Lower lobe of right lung (tissue), 2 donors: ENCODE measurements at regions not wholly inside any gene's neighbourhood (a gene's known extent, or its start where the extent isn't known, plus 50 kb on each side); places are given as distances from the start of the nearest gene placed in this dataset.

Experiments used
- ATAC-seq, 2 donors: fragments of 200-7000 bp; cut with Tn5 transposase; one replicate each; pipeline ENCODE4 v1.9.1; 2020 to 2022; ENCODE audit warnings: mild to moderate bottlenecking in 2 of 2, moderate library complexity in 2 of 2
- DNase-seq: peaks from one replicate; pipeline ENCODE4 v3.0.0-alpha.2; 2020
- H3K27ac ChIP-seq: fragments of 200-600 bp; one replicate; pipeline ENCODE4 v1.8.0; 2022
- H3K27me3 ChIP-seq: fragments of 200-600 bp; one replicate; pipeline ENCODE4 v1.8.0; 2022; ENCODE audit warnings: low read depth
- H3K36me3 ChIP-seq: fragments of 200-600 bp; one replicate; pipeline ENCODE4 v1.8.0; 2022; ENCODE audit warnings: mild to moderate bottlenecking
- H3K4me1 ChIP-seq: fragments of 200-600 bp; one replicate; pipeline ENCODE4 v1.8.0; 2022
- H3K4me3 ChIP-seq: fragments of 200-600 bp; one replicate; pipeline ENCODE4 v1.8.0; 2022; ENCODE audit warnings: mild to moderate bottlenecking
- H3K9me3 ChIP-seq: fragments of 200-600 bp; one replicate; pipeline ENCODE4 v1.8.0; 2022
- CTCF ChIP-seq: fragments of 200-600 bp; IDR thresholded peaks from one replicate; pipeline ENCODE4 v1.8.0; 2022; ENCODE audit warnings: antibody characterized with exemption, mild to moderate bottlenecking
- intact Hi-C: fragments of 100-400 bp; cut with DNase I; formaldehyde crosslinking; loops from one replicate; pipeline ENCODE4 v1.11.0; 2022
- donor health status: DM: no; HTN: yes; CAD: no; lungs with severe emphysema.

GRCh38 chr21:22889445-22889844 lies 1891.2 kb downstream of the NCAM2 start:
- H3K9me3 ChIP-seq: no peaks in the 10 kb centered on the region
- intact Hi-C loops: no loop called here
- H3K4me1 ChIP-seq: no peaks in the 10 kb centered on the region
- DNase-seq (no peak), ATAC-seq (no peak)
- TF ChIP-seq CTCF: no peak
- no peaks in the 10 kb centered on the region for H3K36me3 ChIP-seq
- H3K27me3 ChIP-seq: no peaks in the 10 kb centered on the region
- no peak overlapping the region for H3K4me3 ChIP-seq
- no peak overlapping the region for H3K27ac ChIP-seq

- H3K36me3 ChIP-seq: no peaks in the 10 kb centered on the region
- no peak overlapping the region for H3K4me3 ChIP-seq
- DNase-seq (no peak), ATAC-seq (no peak)
- H3K27me3 ChIP-seq: no peaks in the 10 kb centered on the region
- no peak for TF ChIP-seq CTCF
- H3K9me3 ChIP-seq: no peaks in the 10 kb centered on the region
- intact Hi-C loops: no loop called here
- no peak overlapping the region for H3K27ac ChIP-seq
- H3K4me1 ChIP-seq: no peaks in the 10 kb centered on the region
Observed at GRCh38 chr21:22890656-22891055, 1892.4 kb downstream of the NCAM2 start.

GRCh38 chr21:22892028-22892427 lies 1893.8 kb downstream of the NCAM2 start:
- no peaks in the 10 kb centered on the region for H3K27me3 ChIP-seq
- no peak for DNase-seq
- no peak for ATAC-seq
- intact Hi-C loops: no loop called here
- H3K4me1 ChIP-seq: no peaks in the 10 kb centered on the region
- TF ChIP-seq CTCF: no peak
- no peaks in the 10 kb centered on the region for H3K36me3 ChIP-seq
- no peak overlapping the region for H3K27ac ChIP-seq
- no peak overlapping the region for H3K4me3 ChIP-seq
- H3K9me3 ChIP-seq: no peaks in the 10 kb centered on the region

- Histone ChIP-seq H3K4me1 (no peaks in the 10 kb centered on the region), H3K27ac (no peak overlapping the region), H3K4me3 (no peak overlapping the region), H3K9me3 (no peaks in the 10 kb centered on the region), H3K27me3 (no peaks in the 10 kb centered on the region), H3K36me3 (no peaks in the 10 kb centered on the region)
- no peak for TF ChIP-seq CTCF
- DNase-seq (no peak), ATAC-seq (no peak)
- intact Hi-C loops: no loop called here
Observed at GRCh38 chr21:22892740-22893139, 1894.5 kb downstream of the NCAM2 start.

GRCh38 chr21:22898051-22898665 lies 1899.9 kb downstream of the NCAM2 start:
- DNase-seq (no peak), ATAC-seq (no peak)
- Histone ChIP-seq H3K4me3 (no peak overlapping the region), H3K36me3 (no peaks in the 10 kb centered on the region), H3K27ac (no peak overlapping the region), H3K4me1 (no peaks in the 10 kb centered on the region), H3K27me3 (no peaks in the 10 kb centered on the region), H3K9me3 (no peaks in the 10 kb centered on the region)
- intact Hi-C loops: no loop called here
- no peak for TF ChIP-seq CTCF

- Histone ChIP-seq H3K36me3 (no peaks in the 10 kb centered on the region), H3K27me3 (no peaks in the 10 kb centered on the region), H3K9me3 (no peaks in the 10 kb centered on the region), H3K4me3 (no peak overlapping the region), H3K27ac (no peak overlapping the region), H3K4me1 (no peaks in the 10 kb centered on the region)
- TF ChIP-seq CTCF: no peak
- intact Hi-C loops: no loop called here
- ATAC-seq: no peak
- no peak for DNase-seq
Observed at GRCh38 chr21:22900490-22900889, 1902.3 kb downstream of the NCAM2 start.
